Peyer's patch (tissue), 4 donors: ENCODE measurements at regions not wholly inside any gene's neighbourhood (a gene's known extent, or its start where the extent isn't known, plus 50 kb on each side); places are given as distances from the start of the nearest gene placed in this dataset.

Experiments
- CTCF ChIP-seq, 6 experiments: fragments of 450-650 bp in 4 of 6; fragments of 200-600 bp in 2 of 6; sonication (generic) in 1 of 6; IDR thresholded peaks; one replicate each; pipeline ENCODE4 v1.5.1; 2017 to 2019; ENCODE audit warnings: antibody characterized with exemption in 6 of 6, mild to moderate bottlenecking in 3 of 6, moderate library complexity in 1 of 6
- POLR2A ChIP-seq, 2 donors: fragments of 450-650 bp; IDR thresholded peaks; one replicate each; pipeline ENCODE4 v1.5.1; 2017; ENCODE audit warnings: antibody characterized with exemption in 2 of 2, mild to moderate bottlenecking in 2 of 2, moderate library complexity in 2 of 2

GRCh38 chr1:64378826-64379225, 91.1 kb upstream of the CACHD1 start:
- TF ChIP-seq CTCF (IDR thresholded peaks at IDR 0.05), result peak in 2 of 6 experiments; percentile 30 to 42
- no peak for TF ChIP-seq POLR2A (IDR thresholded peaks at IDR 0.05)
